ENCODE measurements at regions not wholly inside any gene's neighbourhood (a gene's known extent, or its start where the extent isn't known, plus 50 kb on each side); places are given as distances from the start of the nearest gene placed in this dataset.

GRCh38 chr17:72284806-72285205 lies 164.0 kb downstream of the SOX9 start:
- WGBS (ENCODE audit: insufficient coverage) = 68% methylated on average over 2 of the region's 4 CpGs

GRCh38 chr17:72287586-72287985 lies 166.8 kb downstream of the SOX9 start:
- no peaks in the 10 kb centered on the region for H3K36me3 ChIP-seq (replicated peaks in 1 of 2; ENCODE audit: control insufficient read depth in 1 of 2, insufficient read depth in 2 of 2, low read length in 2 of 2)
- intact Hi-C loops (cut with micrococcal nuclease) = no loop called here
- H3K27ac Mint-ChIP-seq = no peak overlapping the region

More at GRCh38 chr17:72284806-72285205, 164.0 kb downstream of the SOX9 start:
- H3K27ac ChIP-seq (ENCODE audit: low read depth in 1 of 2, low read length in 2 of 2) = no peak overlapping the region
- no peaks in the 10 kb centered on the region for H4K20me1 ChIP-seq (ENCODE audit: insufficient read depth, low read length)
- Mint-ChIP-seq H3K4me1 (no peaks in the 10 kb centered on the region), H3K4me3 (no peak overlapping the region), H3K27ac (no peak overlapping the region), H3K9me3 (peaks cover 0 to 7% (median 4%) of the 10 kb centered on the region in 7 donors), H3K36me3 (no peaks in the 10 kb centered on the region), H3K27me3 (ENCODE audit: low read depth in 3 of 3) (peaks cover 0 to 4% (median 0%) of the 10 kb centered on the region in 3 donors)
- no peaks in the 10 kb centered on the region for H3K36me3 ChIP-seq (replicated peaks in 1 of 2; ENCODE audit: control insufficient read depth in 1 of 2, insufficient read depth in 2 of 2, low read length in 2 of 2)
- DNase-seq = no peak
- no peaks in the 10 kb centered on the region for H3K4me1 ChIP-seq (ENCODE audit: control insufficient read depth in 1 of 2, insufficient read depth in 2 of 2, low read length in 2 of 2)
- no peaks in the 10 kb centered on the region for H3K27me3 ChIP-seq (ENCODE audit: control insufficient read depth in 2 of 2, insufficient read depth in 2 of 2, low read length in 2 of 2)
- H3K9ac ChIP-seq (ENCODE audit: insufficient read depth, low read length, poor library complexity, severe bottlenecking) = no peak overlapping the region
- TF ChIP-seq CTCF (IDR thresholded peaks at IDR 0.05) = no peak
- no peak overlapping the region for H2AFZ ChIP-seq (ENCODE audit: insufficient read depth, low read depth, low read length, poor library complexity, severe bottlenecking)
- no peak overlapping the region for H3K4me2 ChIP-seq (replicated peaks; ENCODE audit: extremely low read depth, low read length, poor library complexity, severe bottlenecking)
- H3K79me2 ChIP-seq (ENCODE audit: insufficient read depth, low read length) = no peaks in the 10 kb centered on the region
- peaks cover 0 to 3% of the 10 kb centered on the region in 2 donors for H3K9me3 ChIP-seq (replicated peaks in 1 of 2; ENCODE audit: control insufficient read depth in 1 of 2, insufficient read depth in 1 of 2, low read length in 2 of 2)
- intact Hi-C loops (cut with micrococcal nuclease) = no loop called here
- no peak overlapping the region for H3K4me3 ChIP-seq (replicated peaks in 1 of 3; ENCODE audit: low read depth in 2 of 3, low read length in 3 of 3)

More at GRCh38 chr17:72287586-72287985, 166.8 kb downstream of the SOX9 start:
- Histone ChIP-seq H3K9me3 (replicated peaks in 1 of 2; ENCODE audit: control insufficient read depth in 1 of 2, insufficient read depth in 1 of 2, low read length in 2 of 2) (no peaks in the 10 kb centered on the region), H3K4me3 (replicated peaks in 1 of 3; ENCODE audit: low read depth in 2 of 3, low read length in 3 of 3) (no peak overlapping the region), H3K27ac (ENCODE audit: low read depth in 1 of 2, low read length in 2 of 2) (no peak overlapping the region), H3K27me3 (ENCODE audit: control insufficient read depth in 2 of 2, insufficient read depth in 2 of 2, low read length in 2 of 2) (no peaks in the 10 kb centered on the region), H3K4me2 (replicated peaks; ENCODE audit: extremely low read depth, low read length, poor library complexity, severe bottlenecking) (no peak overlapping the region), H3K79me2 (ENCODE audit: insufficient read depth, low read length) (no peaks in the 10 kb centered on the region), H4K20me1 (ENCODE audit: insufficient read depth, low read length) (no peaks in the 10 kb centered on the region), H2AFZ (ENCODE audit: insufficient read depth, low read depth, low read length, poor library complexity, severe bottlenecking) (no peak overlapping the region), H3K9ac (ENCODE audit: insufficient read depth, low read length, poor library complexity, severe bottlenecking) (no peak overlapping the region), H3K4me1 (ENCODE audit: control insufficient read depth in 1 of 2, insufficient read depth in 2 of 2, low read length in 2 of 2) (no peaks in the 10 kb centered on the region)
- Mint-ChIP-seq H3K9me3 (peaks cover 0 to 6% (median 3%) of the 10 kb centered on the region in 7 donors), H3K27me3 (ENCODE audit: low read depth in 3 of 3) (peaks cover 0 to 5% (median 0%) of the 10 kb centered on the region in 3 donors), H3K4me3 (no peak overlapping the region), H3K36me3 (no peaks in the 10 kb centered on the region), H3K4me1 (no peaks in the 10 kb centered on the region)
- no peak for DNase-seq
- TF ChIP-seq CTCF (IDR thresholded peaks at IDR 0.05) = no peak
- no CpG with 5 or more reads among the region's 4 CpGs for WGBS (ENCODE audit: insufficient coverage)
